ENCODE measurements at regions not wholly inside any gene's neighbourhood (a gene's known extent, or its start where the extent isn't known, plus 50 kb on each side); places are given as distances from the start of the nearest gene placed in this dataset.

DNA sequence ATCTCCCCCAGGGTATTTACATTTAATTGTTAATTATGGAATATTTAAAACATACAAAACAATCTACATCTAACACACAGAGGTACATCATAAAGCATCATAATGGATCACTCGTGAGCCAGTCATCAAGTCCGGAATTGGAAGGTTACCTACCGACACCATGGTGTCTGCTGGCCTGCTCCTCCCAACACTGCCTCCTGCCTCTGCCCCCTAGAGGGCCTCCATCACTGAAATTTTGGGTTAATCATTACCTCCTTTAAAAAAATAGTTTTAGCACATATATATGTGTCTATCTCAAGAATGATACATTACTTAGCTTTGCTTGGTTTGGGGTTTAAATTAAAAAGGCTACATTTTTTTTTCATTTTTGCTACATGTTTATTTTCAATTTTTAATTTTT, 114.6 kb upstream of the PDE10A start:
- TF ChIP-seq, protein P1, sequence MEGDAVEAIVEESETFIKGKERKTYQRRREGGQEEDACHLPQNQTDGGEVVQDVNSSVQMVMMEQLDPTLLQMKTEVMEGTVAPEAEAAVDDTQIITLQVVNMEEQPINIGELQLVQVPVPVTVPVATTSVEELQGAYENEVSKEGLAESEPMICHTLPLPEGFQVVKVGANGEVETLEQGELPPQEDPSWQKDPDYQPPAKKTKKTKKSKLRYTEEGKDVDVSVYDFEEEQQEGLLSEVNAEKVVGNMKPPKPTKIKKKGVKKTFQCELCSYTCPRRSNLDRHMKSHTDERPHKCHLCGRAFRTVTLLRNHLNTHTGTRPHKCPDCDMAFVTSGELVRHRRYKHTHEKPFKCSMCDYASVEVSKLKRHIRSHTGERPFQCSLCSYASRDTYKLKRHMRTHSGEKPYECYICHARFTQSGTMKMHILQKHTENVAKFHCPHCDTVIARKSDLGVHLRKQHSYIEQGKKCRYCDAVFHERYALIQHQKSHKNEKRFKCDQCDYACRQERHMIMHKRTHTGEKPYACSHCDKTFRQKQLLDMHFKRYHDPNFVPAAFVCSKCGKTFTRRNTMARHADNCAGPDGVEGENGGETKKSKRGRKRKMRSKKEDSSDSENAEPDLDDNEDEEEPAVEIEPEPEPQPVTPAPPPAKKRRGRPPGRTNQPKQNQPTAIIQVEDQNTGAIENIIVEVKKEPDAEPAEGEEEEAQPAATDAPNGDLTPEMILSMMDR (IDR thresholded peaks at IDR 0.05), result no peak
- TF ChIP-seq ZFX (IDR thresholded peaks at IDR 0.05; ENCODE audit: borderline replicate concordance), result no peak
